HUDEP-2 (cell line): ENCODE measurements at regions not wholly inside any gene's neighbourhood (a gene's known extent, or its start where the extent isn't known, plus 50 kb on each side); places are given as distances from the start of the nearest gene placed in this dataset.
"Not testable (repeated sequence)": the region's sequence is repeated elsewhere in the genome, so short reads cannot be mapped to it uniquely, and the experiment has no call there.

Experiments
- DNase-seq, 76 experiments: peaks; one replicate each; lab custom pipeline; 2025; ENCODE audit not compliant: unreplicated experiment in 76 of 76; lab: John Stamatoyannopoulos, UW

GRCh38 chr14:28365510-28365909 lies 401.1 kb upstream of the FOXG1 start:
- DNase-seq, result no peak

- DNase-seq, result no peak
Measured at GRCh38 chr14:28373721-28374120, 392.9 kb upstream of the FOXG1 start.

- peak in 1 of 76 experiments; percentile 24 for DNase-seq
Measured at GRCh38 chr14:28375295-28375694, 391.3 kb upstream of the FOXG1 start.

- no peak for DNase-seq
Measured at GRCh38 chr14:28381656-28382055, 384.9 kb upstream of the FOXG1 start.

- no peak for DNase-seq
Measured at GRCh38 chr14:28382444-28383190, 384.0 kb upstream of the FOXG1 start.

GRCh38 chr14:28398506-28398905 lies 368.1 kb upstream of the FOXG1 start:
- DNase-seq, result no peak

GRCh38 chr14:28401705-28402104 lies 364.9 kb upstream of the FOXG1 start:
- DNase-seq, result not testable (repeated sequence)

- DNase-seq, result no peak
Measured at GRCh38 chr14:28406196-28406595, 360.4 kb upstream of the FOXG1 start.

GRCh38 chr14:28407031-28407825 lies 359.4 kb upstream of the FOXG1 start:
- DNase-seq, result no peak

- no peak for DNase-seq
Measured at GRCh38 chr14:28407996-28408395, 358.6 kb upstream of the FOXG1 start.

- DNase-seq, result no peak
Measured at GRCh38 chr14:28412077-28412476, 354.5 kb upstream of the FOXG1 start.

GRCh38 chr14:28426960-28427359 lies 339.6 kb upstream of the FOXG1 start:
- DNase-seq, result no peak

GRCh38 chr14:28436821-28437220 lies 329.8 kb upstream of the FOXG1 start:
- DNase-seq, result no peak

- DNase-seq, result no peak
Measured at GRCh38 chr14:28461389-28461788, 305.2 kb upstream of the FOXG1 start.

- DNase-seq, result no peak
Measured at GRCh38 chr14:28467611-28468010, 299.0 kb upstream of the FOXG1 start.

GRCh38 chr14:28468191-28469151 lies 298.1 kb upstream of the FOXG1 start:
- DNase-seq, result no peak

- DNase-seq, result no peak
Measured at GRCh38 chr14:28482251-28483040, 284.1 kb upstream of the FOXG1 start.

- no peak for DNase-seq
Measured at GRCh38 chr14:28483506-28483905, 283.1 kb upstream of the FOXG1 start.

GRCh38 chr14:28488684-28489083 lies 277.9 kb upstream of the FOXG1 start:
- DNase-seq, result no peak

- no peak for DNase-seq
Measured at GRCh38 chr14:28493516-28493915, 273.1 kb upstream of the FOXG1 start.
